ENCODE measurements at regions not wholly inside any gene's neighbourhood (a gene's known extent, or its start where the extent isn't known, plus 50 kb on each side); places are given as distances from the start of the nearest gene placed in this dataset.

- DNase-seq: no peak
Observed at GRCh38 chr11:11135820-11136476, 217.1 kb downstream of the CSNK2A3 start.

GRCh38 chr11:11129118-11129517 is 223.9 kb downstream of the CSNK2A3 start:
- no peak for DNase-seq

- no peak for DNase-seq
Observed at GRCh38 chr11:11125618-11126017, 227.4 kb downstream of the CSNK2A3 start.

GRCh38 chr11:11122749-11123148 is 230.3 kb downstream of the CSNK2A3 start:
- no peak for DNase-seq

- no peak for DNase-seq
Observed at GRCh38 chr11:11119917-11120316, 233.1 kb downstream of the CSNK2A3 start.

- DNase-seq: no peak
Observed at GRCh38 chr11:11117730-11118129, 235.3 kb downstream of the CSNK2A3 start.

- no peak for DNase-seq
Observed at GRCh38 chr11:11115475-11115874, 237.6 kb downstream of the CSNK2A3 start.

- no peak for DNase-seq
Observed at GRCh38 chr11:11113626-11114025, 239.4 kb downstream of the CSNK2A3 start.

GRCh38 chr11:11108026-11108425 is 245.0 kb downstream of the CSNK2A3 start:
- no peak for DNase-seq

GRCh38 chr11:11107076-11107723 is 245.8 kb downstream of the CSNK2A3 start:
- DNase-seq: no peak

GRCh38 chr11:11105361-11105760 is 247.5 kb upstream of the ZBED5 start:
- no peak for DNase-seq

- DNase-seq: no peak
Observed at GRCh38 chr11:11095831-11096723, 238.2 kb upstream of the ZBED5 start.

- DNase-seq: no peak
Observed at GRCh38 chr11:11090495-11090894, 232.6 kb upstream of the ZBED5 start.

- no peak for DNase-seq
Observed at GRCh38 chr11:11089805-11090204, 232.0 kb upstream of the ZBED5 start.

GRCh38 chr11:11086979-11087378 is 229.1 kb upstream of the ZBED5 start:
- DNase-seq: no peak

- DNase-seq: no peak
Observed at GRCh38 chr11:11085580-11085979, 227.7 kb upstream of the ZBED5 start.

- no peak for DNase-seq
Observed at GRCh38 chr11:11084337-11084736, 226.5 kb upstream of the ZBED5 start.

GRCh38 chr11:11083441-11083840 is 225.6 kb upstream of the ZBED5 start:
- DNase-seq: no peak

- no peak for DNase-seq
Observed at GRCh38 chr11:11082646-11083045, 224.8 kb upstream of the ZBED5 start.

GRCh38 chr11:11081776-11082175 is 223.9 kb upstream of the ZBED5 start:
- no peak for DNase-seq

GRCh38 chr11:11081288-11081687 is 223.4 kb upstream of the ZBED5 start:
- DNase-seq: no peak

GRCh38 chr11:11078344-11079086 is 220.7 kb upstream of the ZBED5 start:
- no peak for DNase-seq

- DNase-seq: no peak
Observed at GRCh38 chr11:11077898-11078297, 220.0 kb upstream of the ZBED5 start.
